ENCODE measurements at regions not wholly inside any gene's neighbourhood (a gene's known extent, or its start where the extent isn't known, plus 50 kb on each side); places are given as distances from the start of the nearest gene placed in this dataset.

GRCh38 chr2:37766106-37766505, 94.7 kb upstream of the CDC42EP3 start:
- no peak for TF ChIP-seq CTCF (IDR thresholded peaks at IDR 0.05)
- TF ChIP-seq POLR2A (IDR thresholded peaks at IDR 0.05): no peak
